DND-41 (cell line): ENCODE measurements at regions not wholly inside any gene's neighbourhood (a gene's known extent, or its start where the extent isn't known, plus 50 kb on each side); places are given as distances from the start of the nearest gene placed in this dataset.

Experiments
- ATAC-seq: fragments of 200-7000 bp; cut with Tn5 transposase; 3 replicates; pipeline ENCODE4 v1.9.1; 2021; ENCODE audit warnings: low read depth; ENCODE audit not compliant: insufficient read depth
- DNase-seq: peaks from one replicate; pipeline ENCODE4 v3.0.0-alpha.2; 2020
- H2AFZ ChIP-seq: 2 replicates; pipeline ENCODE4 v1.6.0; 2012; ENCODE audit warnings: low read depth, low read length
- H3K27ac ChIP-seq: 2 replicates; pipeline ENCODE4 v1.5.1; 2012; ENCODE audit warnings: low read length, inconsistent platforms
- H3K27me3 ChIP-seq: fragments of 200-600 bp; sonication (generic); 2 replicates; pipeline ENCODE4 v1.6.0; 2012; ENCODE audit warnings: low read length, mild to moderate bottlenecking, inconsistent platforms; ENCODE audit not compliant: insufficient read depth, poor library complexity
- H3K36me3 ChIP-seq: 2 replicates; pipeline ENCODE4 v1.5.1; 2012; ENCODE audit warnings: low read length, inconsistent platforms; ENCODE audit not compliant: insufficient read depth
- H3K4me1 ChIP-seq: 2 replicates; pipeline ENCODE4 v1.5.1; 2012; ENCODE audit warnings: mild to moderate bottlenecking, low read length; ENCODE audit not compliant: insufficient read depth
- H3K4me2 ChIP-seq: 2 replicates; pipeline ENCODE4 v1.6.0; 2012; ENCODE audit warnings: mild to moderate bottlenecking, moderate library complexity, low read length, inconsistent platforms; ENCODE audit not compliant: insufficient read depth
- H3K4me3 ChIP-seq, 2 experiments: fragments of 200-600 bp in 1 of 2; shearing (Covaris generic) in 1 of 2; 2 replicates each; pipeline ENCODE4 v1.5.1; 2012 to 2016; ENCODE audit warnings: inconsistent platforms in 2 of 2, low read length in 2 of 2, mild to moderate bottlenecking in 2 of 2, low read depth in 1 of 2, moderate library complexity in 1 of 2
- H3K79me2 ChIP-seq: 2 replicates; pipeline ENCODE4 v1.6.0; 2012; ENCODE audit warnings: low read length, inconsistent platforms; ENCODE audit not compliant: insufficient read depth
- H3K9ac ChIP-seq: 2 replicates; pipeline ENCODE4 v1.6.0; 2012; ENCODE audit warnings: low read depth, mild to moderate bottlenecking, inconsistent platforms, low read length, moderate library complexity
- H3K9me3 ChIP-seq: 2 replicates; pipeline ENCODE4 v1.5.1; 2012; ENCODE audit warnings: low read length, moderate library complexity, mild to moderate bottlenecking, inconsistent platforms; ENCODE audit not compliant: insufficient read depth, severe bottlenecking
- H4K20me1 ChIP-seq: 2 replicates; pipeline ENCODE4 v1.6.0; 2012; ENCODE audit warnings: low read length; ENCODE audit not compliant: insufficient read depth
- EZH2 ChIP-seq: IDR thresholded peaks from 3 replicates; pipeline ENCODE4 v1.6.1; 2012; ENCODE audit warnings: borderline replicate concordance, low read depth, mild to moderate bottlenecking, moderate library complexity, low read length, inconsistent platforms; ENCODE audit not compliant: severe bottlenecking
- TF ChIP-seq, protein P1 (sequence below): IDR thresholded peaks from 2 replicates; pipeline ENCODE4 v1.5.1; 2012; ENCODE audit warnings: borderline replicate concordance, low read length, moderate library complexity, mild to moderate bottlenecking; ENCODE audit not compliant: poor library complexity, severe bottlenecking; ENCODE audit errors: extremely low read depth

DNA sequence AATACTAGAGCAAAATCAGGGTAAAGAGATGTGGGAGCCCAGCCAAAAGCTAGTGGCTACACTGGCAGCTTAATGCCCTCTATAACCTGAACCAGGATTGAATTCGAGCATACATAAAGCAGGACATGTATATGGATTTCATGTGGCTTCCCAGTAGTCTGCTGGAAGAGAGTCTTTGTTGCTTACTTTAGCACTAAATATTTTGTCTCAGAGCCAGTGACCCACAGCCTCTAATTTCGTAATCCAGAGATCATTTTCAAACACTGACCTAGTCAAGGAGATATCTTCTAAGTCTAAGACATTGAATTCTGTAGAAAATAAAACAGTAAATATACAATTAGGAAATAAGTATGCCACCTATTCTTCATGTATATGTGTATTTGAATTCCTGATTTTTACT is 64.2 kb upstream of the GNAI1 start:
- Histone ChIP-seq H3K4me2 (no peak overlapping the region), H3K9me3 (peaks cover 11% of the 10 kb centered on the region), H3K27me3 (no peaks in the 10 kb centered on the region), H3K36me3 (no peaks in the 10 kb centered on the region), H3K27ac (no peak overlapping the region), H2AFZ (no peak overlapping the region), H3K79me2 (no peaks in the 10 kb centered on the region), H3K4me3 (no peak overlapping the region), H4K20me1 (no peaks in the 10 kb centered on the region), H3K9ac (no peak overlapping the region), H3K4me1 (no peaks in the 10 kb centered on the region)
- DNase-seq (no peak), ATAC-seq (no peak)
- no peak for TF ChIP-seq EZH2
- TF ChIP-seq, protein P1, sequence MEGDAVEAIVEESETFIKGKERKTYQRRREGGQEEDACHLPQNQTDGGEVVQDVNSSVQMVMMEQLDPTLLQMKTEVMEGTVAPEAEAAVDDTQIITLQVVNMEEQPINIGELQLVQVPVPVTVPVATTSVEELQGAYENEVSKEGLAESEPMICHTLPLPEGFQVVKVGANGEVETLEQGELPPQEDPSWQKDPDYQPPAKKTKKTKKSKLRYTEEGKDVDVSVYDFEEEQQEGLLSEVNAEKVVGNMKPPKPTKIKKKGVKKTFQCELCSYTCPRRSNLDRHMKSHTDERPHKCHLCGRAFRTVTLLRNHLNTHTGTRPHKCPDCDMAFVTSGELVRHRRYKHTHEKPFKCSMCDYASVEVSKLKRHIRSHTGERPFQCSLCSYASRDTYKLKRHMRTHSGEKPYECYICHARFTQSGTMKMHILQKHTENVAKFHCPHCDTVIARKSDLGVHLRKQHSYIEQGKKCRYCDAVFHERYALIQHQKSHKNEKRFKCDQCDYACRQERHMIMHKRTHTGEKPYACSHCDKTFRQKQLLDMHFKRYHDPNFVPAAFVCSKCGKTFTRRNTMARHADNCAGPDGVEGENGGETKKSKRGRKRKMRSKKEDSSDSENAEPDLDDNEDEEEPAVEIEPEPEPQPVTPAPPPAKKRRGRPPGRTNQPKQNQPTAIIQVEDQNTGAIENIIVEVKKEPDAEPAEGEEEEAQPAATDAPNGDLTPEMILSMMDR = no peak

DNA sequence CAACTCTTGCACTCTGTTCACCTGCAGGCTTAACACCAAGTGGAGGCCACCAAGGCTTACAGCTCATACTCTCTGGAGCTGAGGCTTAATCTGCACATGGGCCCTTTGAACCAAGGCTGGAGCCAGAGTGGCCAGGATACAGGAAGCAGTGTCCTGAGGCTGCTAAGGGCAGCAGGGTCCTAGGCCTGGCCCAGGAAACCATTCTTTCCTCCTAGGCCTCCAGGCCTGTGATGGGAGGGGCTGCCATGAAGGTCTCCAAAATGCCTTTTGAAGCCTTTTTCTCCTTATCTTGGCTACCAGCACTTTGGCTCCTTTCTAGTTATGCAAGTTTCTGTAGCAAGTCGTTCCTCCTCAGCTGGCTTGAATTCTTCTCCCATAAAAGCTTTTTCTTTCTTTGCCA is 68.0 kb upstream of the GNAI1 start:
- Histone ChIP-seq H3K36me3 (no peaks in the 10 kb centered on the region), H2AFZ (no peak overlapping the region), H3K9me3 (peaks cover 11% of the 10 kb centered on the region), H4K20me1 (no peaks in the 10 kb centered on the region), H3K9ac (no peak overlapping the region), H3K4me2 (no peak overlapping the region), H3K79me2 (no peaks in the 10 kb centered on the region), H3K4me3 (no peak overlapping the region), H3K27me3 (no peaks in the 10 kb centered on the region), H3K4me1 (no peaks in the 10 kb centered on the region), H3K27ac (no peak overlapping the region)
- DNase-seq (no peak), ATAC-seq (no peak)
- TF ChIP-seq, protein P1 = no peak
- TF ChIP-seq EZH2 = no peak

DNA sequence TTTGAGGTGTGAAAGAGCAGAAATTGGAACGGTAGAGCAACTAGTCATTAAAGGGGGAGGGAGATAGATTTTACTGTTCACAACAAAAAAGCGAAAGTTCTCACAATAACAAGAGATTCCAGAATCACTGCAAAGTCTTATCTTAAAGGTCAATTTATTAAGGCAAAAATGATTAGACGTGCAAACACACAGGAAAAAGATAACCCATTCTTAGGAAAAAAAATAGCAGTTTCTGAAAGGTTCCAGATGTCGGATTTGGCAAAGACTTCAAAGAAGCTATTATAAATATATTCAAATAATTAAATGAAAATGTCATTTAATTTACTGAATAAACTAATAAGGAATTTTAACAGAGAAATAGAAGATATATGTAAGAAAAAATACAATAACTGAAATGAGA is 70.8 kb upstream of the GNAI1 start:
- H3K4me3 ChIP-seq = no peak overlapping the region
- no peak overlapping the region for H3K9ac ChIP-seq
- ATAC-seq (no peak), DNase-seq (no peak)
- H4K20me1 ChIP-seq = no peaks in the 10 kb centered on the region
- H3K36me3 ChIP-seq = no peaks in the 10 kb centered on the region
- H2AFZ ChIP-seq = no peak overlapping the region
- TF ChIP-seq, protein P1 = no peak
- TF ChIP-seq EZH2 = no peak
- H3K9me3 ChIP-seq = peaks cover 15% of the 10 kb centered on the region
- no peaks in the 10 kb centered on the region for H3K4me1 ChIP-seq
- H3K79me2 ChIP-seq = no peaks in the 10 kb centered on the region
- no peaks in the 10 kb centered on the region for H3K27me3 ChIP-seq
- no peak overlapping the region for H3K4me2 ChIP-seq
- H3K27ac ChIP-seq = no peak overlapping the region

DNA sequence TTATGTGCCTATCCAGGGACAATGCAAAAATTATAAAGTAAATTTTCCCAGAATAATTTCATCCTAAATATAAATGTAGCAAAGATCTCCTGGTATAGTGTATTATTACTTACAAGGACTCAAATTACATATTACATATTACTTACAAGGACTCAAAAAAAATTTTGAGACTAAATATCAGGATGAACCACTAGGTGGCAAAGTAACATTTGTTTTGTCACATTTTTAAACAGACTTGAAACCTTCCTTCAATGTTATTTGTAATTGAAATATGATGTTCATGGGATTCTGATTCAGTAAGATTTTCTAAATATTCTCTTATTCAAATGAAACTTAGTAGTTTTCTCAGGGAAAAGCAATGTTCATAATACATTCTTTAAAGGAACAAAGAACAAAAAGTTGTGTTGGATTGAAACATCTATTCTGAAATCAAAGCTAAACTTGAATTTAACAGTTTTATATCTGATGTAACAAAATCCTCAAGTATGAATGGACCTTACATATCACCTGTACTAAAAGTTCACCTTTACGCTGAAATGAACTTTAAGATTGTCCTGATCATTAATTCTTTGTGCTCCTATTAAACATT is 74.3 kb upstream of the GNAI1 start:
- peaks cover 4% of the 10 kb centered on the region for H3K9me3 ChIP-seq
- no peaks in the 10 kb centered on the region for H4K20me1 ChIP-seq
- H3K79me2 ChIP-seq = no peaks in the 10 kb centered on the region
- no peak for DNase-seq
- no peak for ATAC-seq
- H2AFZ ChIP-seq = no peak overlapping the region
- TF ChIP-seq, protein P1 = peak; percentile 65
- no peak for TF ChIP-seq EZH2
- H3K9ac ChIP-seq = no peak overlapping the region
- no peaks in the 10 kb centered on the region for H3K27me3 ChIP-seq
- no peak overlapping the region for H3K4me2 ChIP-seq
- no peaks in the 10 kb centered on the region for H3K4me1 ChIP-seq
- H3K27ac ChIP-seq = no peak overlapping the region
- no peak overlapping the region for H3K4me3 ChIP-seq
- no peaks in the 10 kb centered on the region for H3K36me3 ChIP-seq
